NB4 (cell line): ENCODE measurements at regions not wholly inside any gene's neighbourhood (a gene's known extent, or its start where the extent isn't known, plus 50 kb on each side); places are given as distances from the start of the nearest gene placed in this dataset.

Experiments used
- DNase-seq: peaks from one replicate; pipeline ENCODE4 v3.0.0; 2010; ENCODE audit warnings: low read depth
- H3K4me3 ChIP-seq: one replicate; pipeline ENCODE4 v1.5.1; 2011; ENCODE audit warnings: mild to moderate bottlenecking, low read depth, low read length, moderate library complexity
- CTCF ChIP-seq: IDR thresholded peaks from one replicate; pipeline ENCODE4 v1.5.1; 2012; ENCODE audit warnings: low read depth, low read length
- MAX ChIP-seq: IDR thresholded peaks from 2 replicates; pipeline ENCODE4 v1.6.1; 2011; ENCODE audit warnings: low read depth, low read length
- MYC ChIP-seq: IDR thresholded peaks from 2 replicates; pipeline ENCODE4 v1.6.1; 2011; ENCODE audit warnings: low read depth, low read length
- POLR2A ChIP-seq: IDR thresholded peaks from 2 replicates; pipeline ENCODE4 v1.6.1; 2011; ENCODE audit warnings: mild to moderate bottlenecking; ENCODE audit not compliant: insufficient read length; ENCODE audit errors: extremely low read depth

- H3K4me3 ChIP-seq: no peak overlapping the region
- TF ChIP-seq POLR2A (no peak), MAX (no peak), MYC (no peak), CTCF (no peak)
- DNase-seq: no peak
Measured at GRCh38 chr14:29102996-29103395, 336.4 kb downstream of the FOXG1 start.

- H3K4me3 ChIP-seq: no peak overlapping the region
- TF ChIP-seq MAX (no peak), POLR2A (no peak), MYC (no peak), CTCF (no peak)
- no peak for DNase-seq
Measured at GRCh38 chr14:29108908-29109307, 342.3 kb downstream of the FOXG1 start.

GRCh38 chr14:29109589-29109988, 343.0 kb downstream of the FOXG1 start:
- no peak overlapping the region for H3K4me3 ChIP-seq
- no peak for DNase-seq
- no peak for TF ChIP-seq POLR2A
- TF ChIP-seq CTCF: no peak
- no peak for TF ChIP-seq MAX
- no peak for TF ChIP-seq MYC

- H3K4me3 ChIP-seq: no peak overlapping the region
- TF ChIP-seq MYC (no peak), POLR2A (no peak), CTCF (no peak), MAX (no peak)
- no peak for DNase-seq
Measured at GRCh38 chr14:29111554-29111953, 345.0 kb downstream of the FOXG1 start.

GRCh38 chr14:29123017-29123416, 356.4 kb downstream of the FOXG1 start:
- DNase-seq: no peak
- no peak for TF ChIP-seq POLR2A
- no peak for TF ChIP-seq MAX
- no peak for TF ChIP-seq MYC
- no peak for TF ChIP-seq CTCF

GRCh38 chr14:29126361-29126760, 359.8 kb downstream of the FOXG1 start:
- H3K4me3 ChIP-seq: no peak overlapping the region
- no peak for DNase-seq
- no peak for TF ChIP-seq CTCF
- no peak for TF ChIP-seq MYC
- TF ChIP-seq POLR2A: no peak
- TF ChIP-seq MAX: no peak

More at GRCh38 chr14:29123017-29123416, 356.4 kb downstream of the FOXG1 start:
- H3K4me3 ChIP-seq: no peak overlapping the region
